GM12878 (cell line): ENCODE measurements at regions not wholly inside any gene's neighbourhood (a gene's known extent, or its start where the extent isn't known, plus 50 kb on each side); places are given as distances from the start of the nearest gene placed in this dataset.
A peak's percentile ranks its signal among the peaks of the same experiment; 100 is the strongest.

Experiments used
- ATAC-seq: fragments of 200-7000 bp; cut with Tn5 transposase; 3 replicates; pipeline ENCODE4 v1.9.1; 2020; ENCODE audit warnings: mild to moderate bottlenecking, moderate library complexity
- BruUV-seq: library from RNA; stranded (reverse); fragments of 400-500 nt; replicated peaks from 2 replicates; lab custom pipeline; 2021; lab: Mats Ljungman, UMichigan
- CTCF ChIA-PET: fragments of 300-600 bp; sonication (Branson Sonifier 250); formaldehyde crosslinking; extraction: SDS; loops from one replicate; lab custom pipeline; 2021; ENCODE audit warnings: inconsistent platforms; lab: Yijun Ruan, JAX
- POLR2A ChIA-PET: fragments of 350-600 bp; formaldehyde crosslinking; extraction: SDS; loops from one replicate; lab custom pipeline; 2021; ENCODE audit warnings: inconsistent platforms; lab: Charles Lee
- RAD21 ChIA-PET: fragments of 300-600 bp; sonication (Branson Sonifier 250); formaldehyde crosslinking; loops from one replicate; lab custom pipeline; 2023; ENCODE audit warnings: antibody characterized with exemption; ENCODE audit not compliant: unreplicated experiment; lab: Charles Lee
- SMC1A ChIA-PET: fragments of 300-600 bp; sonication (Branson Sonifier 250); formaldehyde crosslinking; loops from one replicate; lab custom pipeline; 2023; ENCODE audit not compliant: unreplicated experiment, uncharacterized antibody; lab: Charles Lee
- DNase-seq: peaks from one replicate; pipeline ENCODE4 v3.0.0-alpha.2; 2011; ENCODE audit warnings: low read depth, low spot score
- FAIRE-seq: peaks from 3 replicates; lab custom pipeline; 2011; peaks lifted over from hg19 to GRCh38; lab: Jason Lieb, UNC
- H2AFZ ChIP-seq: 2 replicates; pipeline ENCODE4 v1.6.0; 2011; ENCODE audit warnings: low read depth, low read length, control low read depth; ENCODE audit not compliant: control insufficient read depth
- H3K27ac ChIP-seq: 2 replicates; pipeline ENCODE4 v1.5.1; 2011; ENCODE audit warnings: control low read depth; ENCODE audit not compliant: control insufficient read depth, insufficient read depth
- H3K27me3 ChIP-seq, 2 experiments: replicated peaks in 1 of 2; 2 replicates each; pipeline versions ENCODE4 v1.6.0 to v1.6.1; 2011; ENCODE audit warnings: low read length in 1 of 2; ENCODE audit not compliant: control insufficient read depth in 2 of 2, insufficient read depth in 2 of 2
- H3K36me3 ChIP-seq, 2 experiments: 2 replicates each; pipeline ENCODE4 v1.5.1; 2011; ENCODE audit warnings: low read length in 1 of 2; ENCODE audit not compliant: control insufficient read depth in 2 of 2, insufficient read depth in 2 of 2
- H3K4me1 ChIP-seq: 2 replicates; pipeline ENCODE4 v1.6.1; 2011; ENCODE audit warnings: mild to moderate bottlenecking, low read length, moderate library complexity, mixed read lengths; ENCODE audit not compliant: control insufficient read depth, insufficient read depth
- H3K4me2 ChIP-seq: 2 replicates; pipeline ENCODE4 v1.6.0; 2011; ENCODE audit warnings: control low read depth; ENCODE audit not compliant: control insufficient read depth, insufficient read depth
- H3K4me3 ChIP-seq: fragments of 200-600 bp; sonication (generic); 2 replicates; pipeline ENCODE4 v1.5.1; 2016
- H3K79me2 ChIP-seq: 2 replicates; pipeline ENCODE4 v1.6.0; 2011; ENCODE audit warnings: low read length; ENCODE audit not compliant: control insufficient read depth, insufficient read depth
- H3K9ac ChIP-seq: 2 replicates; pipeline ENCODE4 v1.8.0; 2011; ENCODE audit warnings: low read length, control low read depth, mixed read lengths; ENCODE audit not compliant: control insufficient read depth, insufficient read depth
- H3K9me3 ChIP-seq: replicated peaks from 3 replicates; pipeline ENCODE4 v1.5.1; 2011; ENCODE audit warnings: mild to moderate bottlenecking, low read length; ENCODE audit not compliant: control insufficient read depth, insufficient read depth
- H4K20me1 ChIP-seq: 2 replicates; pipeline ENCODE4 v1.6.0; 2011; ENCODE audit not compliant: control insufficient read depth, insufficient read depth
- BCL3 ChIP-seq: IDR thresholded peaks from 2 replicates; pipeline ENCODE4 v1.6.1; 2011; ENCODE audit warnings: borderline replicate concordance, low read depth, mild to moderate bottlenecking, moderate library complexity, low read length; ENCODE audit not compliant: insufficient read depth, poor library complexity, severe bottlenecking
- BRCA1 ChIP-seq: IDR thresholded peaks from 2 replicates; pipeline ENCODE4 v1.6.1; 2011; ENCODE audit warnings: low read depth, low read length, improper control_type of control experiment
- CTCF ChIP-seq, 3 experiments: IDR thresholded peaks in 2 of 3; conservative IDR thresholded peaks in 1 of 3; 2 replicates each; pipeline ENCODE4 v1.5.1; 2011; ENCODE audit warnings: low read depth in 3 of 3, low read length in 3 of 3, mild to moderate bottlenecking in 3 of 3, control low read depth in 2 of 3, moderate library complexity in 2 of 3, inconsistent platforms in 1 of 3, mixed read lengths in 1 of 3; ENCODE audit not compliant: control insufficient read depth in 2 of 3, insufficient read depth in 1 of 3; ENCODE audit errors: extremely low read depth in 1 of 3
- SREBF1 ChIP-seq: IDR thresholded peaks from 2 replicates; pipeline ENCODE4 v1.6.1; 2012; ENCODE audit warnings: mild to moderate bottlenecking, low read length
- ZNF217 ChIP-seq: fragments of 450-650 bp; IDR thresholded peaks from 2 replicates; pipeline ENCODE4 v1.6.1; 2017; ENCODE audit warnings: antibody characterized with exemption, mild to moderate bottlenecking
- WGBS: methylation state at CpG from one replicate; pipeline ENCODE4 v1.1.6; 2016; ENCODE audit warnings: low lambda C conversion rate; ENCODE audit not compliant: insufficient replicate concordance, insufficient coverage; ENCODE audit errors: missing lambda C conversion rate; 5-methylcytosine and 5-hydroxymethylcytosine counted together
- in situ Hi-C: fragments of 300-500 bp; cut with MboI; formaldehyde crosslinking; loops from 9 replicates; pipeline ENCODE4 v1.14.3; 2018; ENCODE audit warnings: mixed read lengths
- intact Hi-C: fragments of 100-400 bp; cut with micrococcal nuclease; formaldehyde crosslinking; loops from one replicate; pipeline ENCODE4 v1.14.2; 2022; ENCODE audit not compliant: unreplicated experiment
- TF ChIP-seq, protein P1 (sequence below): fragments of 450-650 bp; IDR thresholded peaks from 2 replicates; pipeline ENCODE4 v1.6.1; 2016; ENCODE audit warnings: mild to moderate bottlenecking, moderate library complexity, borderline replicate concordance
- TF ChIP-seq, protein P2 (sequence below): fragments of 450-650 bp; formaldehyde crosslinking; IDR thresholded peaks from 2 replicates; pipeline ENCODE4 v1.4.0; 2022; ENCODE audit warnings: mild to moderate bottlenecking, moderate library complexity

DNA sequence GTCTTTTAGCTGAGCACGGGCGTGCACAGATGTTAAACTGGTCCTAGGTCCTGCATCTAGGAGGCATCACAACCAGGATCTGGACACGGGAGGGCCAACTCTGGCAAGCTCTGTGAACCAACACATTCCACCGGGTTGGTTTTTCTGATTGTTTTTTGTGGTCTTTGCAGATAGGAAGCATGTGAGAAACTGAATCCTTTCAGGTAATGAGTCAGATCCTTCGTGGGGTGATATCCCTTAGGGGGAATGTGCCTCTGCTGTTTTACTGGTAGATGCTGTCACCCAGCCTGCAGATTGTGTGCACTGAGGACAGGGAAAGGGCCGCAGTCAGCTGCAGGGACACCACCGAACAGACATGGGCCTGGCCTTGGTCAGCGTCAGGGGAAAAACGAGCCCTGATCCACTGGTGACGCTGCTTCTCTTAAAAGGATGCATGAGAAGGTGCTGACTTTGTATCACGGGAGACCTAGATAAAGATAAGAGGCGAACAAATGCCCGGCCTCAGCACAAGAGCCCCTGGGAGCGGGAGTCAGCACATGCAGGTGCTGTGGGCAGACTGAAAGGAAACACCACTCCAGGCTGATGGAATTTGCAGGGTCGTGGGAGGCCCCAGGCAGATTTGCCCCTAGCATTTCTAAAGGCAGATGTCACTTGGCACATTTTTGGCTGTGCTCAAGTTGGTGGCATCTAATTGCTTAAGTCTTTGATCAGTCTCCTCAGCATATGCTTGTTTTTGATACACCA lies 51.1 kb downstream of the DOP1B start (continued):
- TF ChIP-seq, protein P1, sequence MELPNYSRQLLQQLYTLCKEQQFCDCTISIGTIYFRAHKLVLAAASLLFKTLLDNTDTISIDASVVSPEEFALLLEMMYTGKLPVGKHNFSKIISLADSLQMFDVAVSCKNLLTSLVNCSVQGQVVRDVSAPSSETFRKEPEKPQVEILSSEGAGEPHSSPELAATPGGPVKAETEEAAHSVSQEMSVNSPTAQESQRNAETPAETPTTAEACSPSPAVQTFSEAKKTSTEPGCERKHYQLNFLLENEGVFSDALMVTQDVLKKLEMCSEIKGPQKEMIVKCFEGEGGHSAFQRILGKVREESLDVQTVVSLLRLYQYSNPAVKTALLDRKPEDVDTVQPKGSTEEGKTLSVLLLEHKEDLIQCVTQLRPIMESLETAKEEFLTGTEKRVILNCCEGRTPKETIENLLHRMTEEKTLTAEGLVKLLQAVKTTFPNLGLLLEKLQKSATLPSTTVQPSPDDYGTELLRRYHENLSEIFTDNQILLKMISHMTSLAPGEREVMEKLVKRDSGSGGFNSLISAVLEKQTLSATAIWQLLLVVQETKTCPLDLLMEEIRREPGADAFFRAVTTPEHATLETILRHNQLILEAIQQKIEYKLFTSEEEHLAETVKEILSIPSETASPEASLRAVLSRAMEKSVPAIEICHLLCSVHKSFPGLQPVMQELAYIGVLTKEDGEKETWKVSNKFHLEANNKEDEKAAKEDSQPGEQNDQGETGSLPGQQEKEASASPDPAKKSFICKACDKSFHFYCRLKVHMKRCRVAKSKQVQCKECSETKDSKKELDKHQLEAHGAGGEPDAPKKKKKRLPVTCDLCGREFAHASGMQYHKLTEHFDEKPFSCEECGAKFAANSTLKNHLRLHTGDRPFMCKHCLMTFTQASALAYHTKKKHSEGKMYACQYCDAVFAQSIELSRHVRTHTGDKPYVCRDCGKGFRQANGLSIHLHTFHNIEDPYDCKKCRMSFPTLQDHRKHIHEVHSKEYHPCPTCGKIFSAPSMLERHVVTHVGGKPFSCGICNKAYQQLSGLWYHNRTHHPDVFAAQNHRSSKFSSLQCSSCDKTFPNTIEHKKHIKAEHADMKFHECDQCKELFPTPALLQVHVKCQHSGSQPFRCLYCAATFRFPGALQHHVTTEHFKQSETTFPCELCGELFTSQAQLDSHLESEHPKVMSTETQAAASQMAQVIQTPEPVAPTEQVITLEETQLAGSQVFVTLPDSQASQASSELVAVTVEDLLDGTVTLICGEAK = no peak
- TF ChIP-seq CTCF (IDR thresholded peaks at IDR 0.05 in 2 of 3, conservative IDR thresholded peaks at IDR 0.05 in 1 of 3; ENCODE audit: control insufficient read depth in 2 of 3, extremely low read depth in 1 of 3, insufficient read depth in 1 of 3, low read depth in 3 of 3, low read length in 3 of 3) = no peak

GRCh38 chr21:36208326-36209013 lies 51.8 kb downstream of the DOP1B start:
- no peak overlapping the region for H3K27ac ChIP-seq
- no peaks in the 10 kb centered on the region for H3K9me3 ChIP-seq
- H2AFZ ChIP-seq = no peak overlapping the region
- CTCF ChIA-PET = interaction anchor here (2.1 to 5.6 kb wide), 5 partner anchors 56 to 121 kb away, joined by 4 to 45 read pairs (median 13); no protein-coding TSS in a partner anchor
- FAIRE-seq (peak; percentile 54), DNase-seq (no peak), ATAC-seq (no peak)
- SMC1A ChIA-PET = interaction anchor here (1.3 to 3.1 kb wide), 2 partner anchors 28 to 114 kb away, joined by 4 to 12 read pairs; no protein-coding TSS in a partner anchor
- in situ Hi-C loops = no loop called here
- H3K4me2 ChIP-seq = no peak overlapping the region
- no peaks in the 10 kb centered on the region for H3K36me3 ChIP-seq
- TF ChIP-seq SREBF1 (no peak), ZNF217 (no peak), BRCA1 (no peak), BCL3 (no peak)
- TF ChIP-seq, protein P2, sequence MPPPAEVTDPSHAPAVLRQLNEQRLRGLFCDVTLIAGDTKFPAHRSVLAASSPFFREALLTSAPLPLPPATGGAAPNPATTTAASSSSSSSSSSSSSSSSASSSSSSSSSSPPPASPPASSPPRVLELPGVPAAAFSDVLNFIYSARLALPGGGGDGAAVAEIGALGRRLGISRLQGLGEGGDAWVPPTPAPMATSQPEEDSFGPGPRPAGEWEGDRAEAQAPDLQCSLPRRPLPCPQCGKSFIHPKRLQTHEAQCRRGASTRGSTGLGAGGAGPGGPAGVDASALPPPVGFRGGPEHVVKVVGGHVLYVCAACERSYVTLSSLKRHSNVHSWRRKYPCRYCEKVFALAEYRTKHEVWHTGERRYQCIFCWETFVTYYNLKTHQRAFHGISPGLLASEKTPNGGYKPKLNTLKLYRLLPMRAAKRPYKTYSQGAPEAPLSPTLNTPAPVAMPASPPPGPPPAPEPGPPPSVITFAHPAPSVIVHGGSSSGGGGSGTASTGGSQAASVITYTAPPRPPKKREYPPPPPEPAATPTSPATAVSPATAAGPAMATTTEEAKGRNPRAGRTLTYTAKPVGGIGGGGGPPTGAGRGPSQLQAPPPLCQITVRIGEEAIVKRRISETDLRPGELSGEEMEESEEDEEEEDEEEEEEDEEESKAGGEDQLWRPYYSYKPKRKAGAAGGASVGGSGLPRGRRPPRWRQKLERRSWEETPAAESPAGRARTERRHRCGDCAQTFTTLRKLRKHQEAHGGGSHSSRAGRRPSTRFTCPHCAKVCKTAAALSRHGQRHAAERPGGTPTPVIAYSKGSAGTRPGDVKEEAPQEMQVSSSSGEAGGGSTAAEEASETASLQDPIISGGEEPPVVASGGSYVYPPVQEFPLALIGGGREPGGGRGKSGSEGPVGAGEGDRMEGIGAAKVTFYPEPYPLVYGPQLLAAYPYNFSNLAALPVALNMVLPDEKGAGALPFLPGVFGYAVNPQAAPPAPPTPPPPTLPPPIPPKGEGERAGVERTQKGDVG (CRISPR knock-in tag) = no peak
- H3K27me3 ChIP-seq = no peaks in the 10 kb centered on the region
- no peaks in the 10 kb centered on the region for H3K79me2 ChIP-seq
- BruUV-seq = no TSS peak
- WGBS = 92% methylated on average over 27 of the region's 27 CpGs
- no peak overlapping the region for H3K9ac ChIP-seq
- POLR2A ChIA-PET = no interaction called here
- H3K4me1 ChIP-seq = peaks cover 5% of the 10 kb centered on the region
- intact Hi-C loops = loop anchor here (1.0 to 2.0 kb wide), 2 partner anchors 52 to 67 kb away; partner anchors contain the start of gene DOP1B
- no peaks in the 10 kb centered on the region for H4K20me1 ChIP-seq
- RAD21 ChIA-PET = interaction anchor here (1.1 kb wide), 1 partner anchor 113 kb away, joined by 3 read pairs; no protein-coding TSS in a partner anchor
- no peak overlapping the region for H3K4me3 ChIP-seq
